Vagina (tissue), 2 donors: ENCODE measurements at regions not wholly inside any gene's neighbourhood (a gene's known extent, or its start where the extent isn't known, plus 50 kb on each side); places are given as distances from the start of the nearest gene placed in this dataset.

Source experiments
- POLR2A ChIP-seq, 2 donors: fragments of 450-650 bp; IDR thresholded peaks; one replicate each; pipeline ENCODE4 v1.6.1; 2017; ENCODE audit warnings: antibody characterized with exemption in 2 of 2, mild to moderate bottlenecking in 2 of 2, moderate library complexity in 2 of 2
- POLR2AphosphoS5 ChIP-seq, 2 donors: sonication (generic); formaldehyde crosslinking; IDR thresholded peaks; one replicate each; pipeline ENCODE4 v1.9.0; 2017; ENCODE audit warnings: antibody characterized with exemption in 2 of 2, mild to moderate bottlenecking in 2 of 2, low read depth in 1 of 2; ENCODE audit not compliant: insufficient read depth in 1 of 2
- TF ChIP-seq, protein P1 (sequence below), 3 experiments: fragments of 450-650 bp in 2 of 3; fragments of 200-600 bp in 1 of 3; sonication (generic) in 1 of 3; IDR thresholded peaks; one replicate each; pipeline ENCODE4 v1.5.1; 2017 to 2019; ENCODE audit warnings: antibody characterized with exemption in 3 of 3, mild to moderate bottlenecking in 2 of 3, moderate library complexity in 2 of 3

GRCh38 chr5:100424017-100424416, 111.2 kb upstream of the FAM174A start:
- no peak for TF ChIP-seq POLR2A (IDR thresholded peaks at IDR 0.05)
- TF ChIP-seq, protein P1, sequence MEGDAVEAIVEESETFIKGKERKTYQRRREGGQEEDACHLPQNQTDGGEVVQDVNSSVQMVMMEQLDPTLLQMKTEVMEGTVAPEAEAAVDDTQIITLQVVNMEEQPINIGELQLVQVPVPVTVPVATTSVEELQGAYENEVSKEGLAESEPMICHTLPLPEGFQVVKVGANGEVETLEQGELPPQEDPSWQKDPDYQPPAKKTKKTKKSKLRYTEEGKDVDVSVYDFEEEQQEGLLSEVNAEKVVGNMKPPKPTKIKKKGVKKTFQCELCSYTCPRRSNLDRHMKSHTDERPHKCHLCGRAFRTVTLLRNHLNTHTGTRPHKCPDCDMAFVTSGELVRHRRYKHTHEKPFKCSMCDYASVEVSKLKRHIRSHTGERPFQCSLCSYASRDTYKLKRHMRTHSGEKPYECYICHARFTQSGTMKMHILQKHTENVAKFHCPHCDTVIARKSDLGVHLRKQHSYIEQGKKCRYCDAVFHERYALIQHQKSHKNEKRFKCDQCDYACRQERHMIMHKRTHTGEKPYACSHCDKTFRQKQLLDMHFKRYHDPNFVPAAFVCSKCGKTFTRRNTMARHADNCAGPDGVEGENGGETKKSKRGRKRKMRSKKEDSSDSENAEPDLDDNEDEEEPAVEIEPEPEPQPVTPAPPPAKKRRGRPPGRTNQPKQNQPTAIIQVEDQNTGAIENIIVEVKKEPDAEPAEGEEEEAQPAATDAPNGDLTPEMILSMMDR (IDR thresholded peaks at IDR 0.05): no peak
- TF ChIP-seq POLR2AphosphoS5 (IDR thresholded peaks at IDR 0.05; ENCODE audit: insufficient read depth in 1 of 2, low read depth in 1 of 2): no peak
